GM19463 (cell line): ENCODE measurements at regions not wholly inside any gene's neighbourhood (a gene's known extent, or its start where the extent isn't known, plus 50 kb on each side); places are given as distances from the start of the nearest gene placed in this dataset.
"Not testable (repeated sequence)": the region's sequence is repeated elsewhere in the genome, so short reads cannot be mapped to it uniquely, and the experiment has no call there.

Source experiments
- ATAC-seq: cut with Tn5 transposase; IDR thresholded peaks from one replicate; pipeline ENCODE4 v1.9.1; 2021; ENCODE audit warnings: mild to moderate bottlenecking, moderate library complexity; ENCODE audit not compliant: unreplicated experiment

- ATAC-seq, result no peak
These were observed 227.2 kb upstream of the FAM3C start for GRCh38 chr7:121623130-121623872.

DNA sequence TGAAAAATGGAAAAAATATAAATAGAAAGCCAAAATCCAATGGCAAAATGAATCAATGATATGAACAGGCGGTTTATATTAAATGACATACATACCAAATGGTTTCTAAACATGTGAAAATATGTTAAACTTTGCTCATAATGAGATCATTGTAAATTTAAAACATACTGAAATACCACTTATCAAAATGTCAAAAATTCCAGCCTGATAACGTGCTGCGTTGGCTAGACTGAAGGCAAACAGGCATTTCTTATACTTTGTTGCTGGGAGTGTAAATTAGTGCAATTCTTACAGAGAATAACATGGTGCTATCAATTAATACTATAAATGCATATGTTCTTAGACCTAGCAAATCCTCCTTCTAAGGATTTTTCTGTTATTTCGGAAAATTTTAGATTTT lies 225.8 kb upstream of the FAM3C start:
- ATAC-seq, result no peak

DNA sequence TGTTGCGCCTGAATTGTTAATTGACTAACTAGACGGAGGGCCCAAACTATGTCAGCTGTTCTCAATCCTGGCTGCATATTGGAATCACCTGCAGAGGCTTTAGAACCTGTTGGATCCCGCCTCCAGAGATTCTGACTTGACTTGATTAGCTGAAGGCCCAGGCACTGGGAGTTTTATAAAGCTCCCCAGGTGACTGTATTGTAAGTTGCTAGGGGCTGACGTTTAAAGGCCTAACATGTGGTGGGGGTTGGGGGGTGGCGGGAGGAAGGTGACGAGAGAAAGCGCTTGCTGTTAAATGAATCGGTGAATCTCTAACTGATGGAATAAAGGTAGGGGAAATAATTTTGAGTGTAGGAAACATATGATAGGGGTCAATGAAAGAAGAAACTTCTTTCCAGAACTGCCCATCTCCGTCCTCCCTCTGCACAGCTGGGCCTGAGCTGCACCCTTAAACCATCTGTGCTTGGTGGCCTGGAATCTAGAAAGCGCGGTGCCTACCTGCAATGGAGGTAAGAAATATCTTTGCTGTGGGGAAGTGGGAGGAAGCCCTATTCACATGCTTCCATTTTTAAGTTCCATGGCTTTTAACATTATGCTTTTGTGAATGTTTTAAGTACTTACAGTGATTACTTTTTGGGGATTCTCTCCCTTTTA lies 225.0 kb upstream of the FAM3C start:
- ATAC-seq, result no peak

- ATAC-seq, result no peak
These were observed 224.1 kb upstream of the FAM3C start for GRCh38 chr7:121620206-121620605.

GRCh38 chr7:121618182-121618581 lies 222.1 kb upstream of the FAM3C start:
- ATAC-seq, result no peak

GRCh38 chr7:121610243-121610642 lies 214.1 kb upstream of the FAM3C start:
- ATAC-seq, result no peak

GRCh38 chr7:121609208-121609607 lies 213.1 kb upstream of the FAM3C start:
- ATAC-seq, result no peak

DNA sequence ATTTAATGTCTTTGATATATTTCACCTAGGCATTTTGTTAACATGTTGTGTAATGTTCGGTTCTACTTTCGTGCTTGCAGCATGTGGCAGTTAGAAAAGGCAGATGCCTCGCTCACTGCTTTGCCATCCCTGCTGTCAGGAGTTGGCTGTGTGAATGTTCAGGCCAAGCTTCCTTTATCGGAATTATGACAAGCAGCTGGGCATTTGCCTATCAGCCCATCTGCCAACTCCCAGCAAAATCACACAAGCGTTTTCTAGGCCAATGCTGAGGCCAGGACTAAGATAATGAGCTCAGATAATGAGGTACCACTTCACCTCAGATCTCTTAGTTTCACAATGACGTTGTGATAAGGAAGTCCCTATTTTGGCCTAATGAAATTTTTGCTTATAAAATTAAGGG lies 212.7 kb upstream of the FAM3C start:
- ATAC-seq, result no peak

GRCh38 chr7:121608183-121608582 lies 212.1 kb upstream of the FAM3C start:
- ATAC-seq, result not testable (repeated sequence)

DNA sequence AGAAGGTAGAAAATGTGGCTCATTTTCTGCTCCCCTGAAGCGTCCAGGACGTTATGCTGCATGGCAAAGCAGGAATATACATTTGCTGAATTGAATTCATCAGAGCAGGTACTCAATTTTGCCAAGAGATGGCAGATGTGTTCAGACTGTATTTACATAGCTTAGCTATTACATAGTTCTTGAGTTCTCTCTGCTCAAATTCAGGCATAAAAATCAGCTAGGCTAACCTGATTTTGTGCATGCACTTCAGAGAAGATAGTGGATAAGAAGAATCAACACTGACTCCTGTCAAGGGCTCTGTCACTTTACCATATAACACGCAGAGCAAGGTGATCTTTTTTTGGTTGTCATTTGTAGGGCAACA lies 209.2 kb upstream of the FAM3C start:
- ATAC-seq, result no peak

GRCh38 chr7:121604627-121605316 lies 208.7 kb upstream of the FAM3C start:
- no peak for ATAC-seq

DNA sequence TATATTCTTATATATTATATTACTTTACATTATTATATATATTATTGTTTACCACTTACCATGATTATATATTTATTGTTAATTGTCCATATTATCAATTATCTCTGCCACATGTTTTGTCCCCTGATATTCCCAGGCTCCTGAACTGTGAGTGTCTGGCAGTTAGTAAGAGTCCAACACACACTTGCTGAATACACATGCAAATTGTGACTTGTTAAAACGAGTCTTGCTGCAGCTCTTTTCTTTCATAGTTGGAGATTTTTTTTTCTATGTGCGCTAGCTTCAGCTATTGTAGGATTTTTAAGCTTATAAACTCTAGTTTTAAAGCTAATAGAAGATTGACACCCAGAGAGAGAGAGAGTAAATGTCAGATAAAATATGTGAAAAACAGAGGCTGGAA lies 207.8 kb upstream of the FAM3C start:
- no peak for ATAC-seq

GRCh38 chr7:121599887-121600286 lies 203.8 kb upstream of the FAM3C start:
- no peak for ATAC-seq

DNA sequence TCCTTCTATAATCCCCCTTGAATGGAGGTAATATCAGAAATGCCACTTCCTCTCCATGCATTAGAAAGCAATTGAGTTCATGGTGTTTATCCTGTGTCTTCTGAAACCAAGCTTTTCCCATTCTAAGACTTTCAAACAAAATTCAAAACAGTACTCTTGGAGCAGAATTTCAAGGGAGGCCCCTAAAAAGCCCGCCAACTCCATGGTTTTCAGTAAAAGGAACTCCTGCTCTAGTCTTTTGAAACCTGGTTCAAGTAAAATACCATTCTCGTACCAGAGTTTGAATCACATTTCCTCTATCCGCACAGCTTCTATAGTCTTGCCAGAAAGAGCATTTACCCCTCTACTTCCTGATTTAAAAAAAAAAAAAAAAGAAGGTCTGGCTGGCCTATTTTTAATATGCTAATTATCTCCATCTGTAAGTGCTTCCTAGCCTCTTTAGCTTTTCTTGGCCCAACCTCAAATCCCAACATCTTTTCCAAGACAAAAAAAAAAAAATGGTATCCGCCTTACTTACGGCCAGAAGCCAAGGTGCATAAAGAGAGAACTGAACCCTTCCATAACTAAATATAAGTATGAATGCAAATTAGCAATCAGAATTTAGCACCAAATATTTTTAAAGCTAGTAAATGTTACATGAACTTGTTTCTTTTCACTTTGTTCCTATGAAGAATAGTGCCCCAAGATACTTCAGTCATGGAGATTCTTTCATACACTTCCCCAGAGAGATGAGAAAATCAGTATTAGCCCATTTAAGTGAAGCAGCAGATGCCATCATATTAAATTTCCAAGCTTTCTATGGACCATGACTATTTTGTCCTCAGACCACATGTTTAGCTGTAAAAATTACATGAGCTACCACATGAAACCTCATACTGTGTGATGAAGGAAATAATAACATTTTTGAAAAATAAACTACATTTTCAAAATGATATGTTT lies 199.9 kb upstream of the FAM3C start:
- ATAC-seq, result no peak

- no peak for ATAC-seq
These were observed 195.8 kb upstream of the FAM3C start for GRCh38 chr7:121591926-121592325.

DNA sequence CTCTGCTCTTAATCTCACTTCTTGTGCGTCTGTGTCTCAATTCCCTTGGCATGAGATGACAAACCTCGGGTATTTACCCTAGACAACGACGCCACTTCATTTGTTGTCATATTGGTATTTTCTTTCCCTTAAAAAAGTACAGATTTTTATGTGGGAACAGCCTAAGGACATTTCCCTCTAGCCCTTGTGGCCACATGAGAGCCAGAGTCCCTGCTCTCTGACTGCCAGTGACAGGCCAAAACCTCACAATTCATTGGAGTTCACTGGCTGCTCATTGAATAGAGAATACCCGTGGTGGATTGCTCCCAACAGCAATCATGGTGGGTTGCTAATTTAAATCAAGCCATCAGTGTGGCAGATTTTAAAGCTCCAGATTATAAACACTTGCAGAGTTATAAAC lies 191.3 kb upstream of the FAM3C start:
- no peak for ATAC-seq

DNA sequence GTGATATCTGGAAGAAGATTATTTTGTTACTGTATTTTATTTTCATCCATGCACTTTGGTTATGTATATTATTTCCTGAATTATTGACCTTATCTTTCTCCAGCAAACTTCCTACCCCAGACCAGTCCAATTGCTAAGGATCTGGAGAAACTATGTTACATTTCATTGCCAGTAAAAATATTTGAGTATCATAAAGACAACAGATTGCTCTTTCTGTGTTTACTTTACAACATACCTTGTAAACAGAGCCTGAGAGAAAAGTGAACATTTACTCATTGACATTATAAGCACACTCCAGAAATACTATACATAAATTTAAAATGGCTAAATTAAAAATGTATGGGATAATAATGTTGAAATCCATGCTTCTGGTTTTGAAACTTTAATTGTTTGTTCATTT lies 186.2 kb upstream of the FAM3C start:
- ATAC-seq, result no peak

GRCh38 chr7:121579639-121580038 lies 183.5 kb upstream of the FAM3C start:
- no peak for ATAC-seq

GRCh38 chr7:121578669-121579068 lies 182.6 kb upstream of the FAM3C start:
- no peak for ATAC-seq

GRCh38 chr7:121576148-121576917 lies 180.2 kb upstream of the FAM3C start:
- no peak for ATAC-seq
